Panc1 (cell line): ENCODE measurements at regions not wholly inside any gene's neighbourhood (a gene's known extent, or its start where the extent isn't known, plus 50 kb on each side); places are given as distances from the start of the nearest gene placed in this dataset.
"Not testable (repeated sequence)": the region's sequence is repeated elsewhere in the genome, so short reads cannot be mapped to it uniquely, and the experiment has no call there.

Experiments
- ATAC-seq: fragments of 200-7000 bp; cut with Tn5 transposase; 2 replicates; pipeline ENCODE4 v1.9.1; 2020; ENCODE audit warnings: mild to moderate bottlenecking, moderate library complexity
- BruUV-seq: library from RNA; stranded (reverse); fragments of 400-500 nt; replicated peaks from 2 replicates; lab custom pipeline; 2021; lab: Mats Ljungman, UMichigan
- CTCF ChIA-PET: fragments of 300-600 bp; sonication (Branson Sonifier 250); formaldehyde crosslinking; loops from one replicate; lab custom pipeline; 2022; ENCODE audit warnings: antibody characterized with exemption; lab: Charles Lee
- POLR2A ChIA-PET: fragments of 300-600 bp; sonication (Branson Sonifier 250); formaldehyde crosslinking; loops from one replicate; lab custom pipeline; 2022; ENCODE audit warnings: antibody characterized with exemption; lab: Charles Lee
- DNase-seq: peaks from one replicate; pipeline ENCODE4 v3.0.0-alpha.2; 2010; ENCODE audit warnings: low read depth, low spot score
- H3K27ac ChIP-seq: 2 replicates; pipeline ENCODE4 v1.5.1; 2011; ENCODE audit warnings: mild to moderate bottlenecking, low read length, inconsistent platforms
- H3K27me3 ChIP-seq: fragments of 200-500 bp; sonication (Bioruptor generic); 2 replicates; pipeline ENCODE4 v1.6.0; 2014; ENCODE audit warnings: low read length, inconsistent platforms; ENCODE audit not compliant: control insufficient read depth, insufficient read depth
- H3K36me3 ChIP-seq: fragments of 200-500 bp; sonication (Bioruptor generic); 2 replicates; pipeline ENCODE4 v1.5.1; 2014; ENCODE audit warnings: inconsistent platforms, mild to moderate bottlenecking, low read length, moderate library complexity; ENCODE audit not compliant: control insufficient read depth, insufficient read depth
- H3K4me1 ChIP-seq: 2 replicates; pipeline ENCODE4 v1.5.1; 2011; ENCODE audit warnings: inconsistent platforms, mild to moderate bottlenecking, low read length, moderate library complexity; ENCODE audit not compliant: control insufficient read depth, insufficient read depth
- H3K4me3 ChIP-seq, 2 experiments: 2 replicates each; pipeline ENCODE4 v1.5.1; 2011 to 2012; ENCODE audit warnings: low read depth in 2 of 2, low read length in 2 of 2, mild to moderate bottlenecking in 2 of 2, inconsistent platforms in 1 of 2, moderate library complexity in 1 of 2
- H3K9me3 ChIP-seq: fragments of 200-500 bp; sonication (Bioruptor generic); 2 replicates; pipeline ENCODE4 v1.5.1; 2014; ENCODE audit warnings: low read depth, mild to moderate bottlenecking, inconsistent platforms, low read length, moderate library complexity; ENCODE audit not compliant: control insufficient read depth, insufficient read depth
- CTCF ChIP-seq: fragments of 450-650 bp; IDR thresholded peaks from 2 replicates; pipeline ENCODE4 v1.5.1; 2017; ENCODE audit warnings: mild to moderate bottlenecking
- POLR2AphosphoS5 ChIP-seq: IDR thresholded peaks from 2 replicates; pipeline ENCODE4 v1.6.1; 2012; ENCODE audit warnings: mild to moderate bottlenecking, low read depth, low read length, moderate library complexity
- REST ChIP-seq, 2 experiments: IDR thresholded peaks; 2 replicates each; pipeline ENCODE4 v1.6.1; 2011 to 2012; ENCODE audit warnings: low read depth in 2 of 2, control low read depth in 1 of 2, low read length in 1 of 2, mild to moderate bottlenecking in 1 of 2, moderate library complexity in 1 of 2; ENCODE audit not compliant: insufficient read depth in 1 of 2
- SIN3A ChIP-seq: IDR thresholded peaks from 2 replicates; pipeline ENCODE4 v1.6.1; 2012; ENCODE audit warnings: low read depth, mild to moderate bottlenecking, low read length, moderate library complexity, borderline replicate concordance; ENCODE audit not compliant: insufficient read depth
- TCF7L2 ChIP-seq: IDR thresholded peaks from 2 replicates; pipeline ENCODE4 v1.6.1; 2011; ENCODE audit warnings: mild to moderate bottlenecking, low read depth, low read length, inconsistent platforms
- in situ Hi-C: cut with HindIII; loops from 2 replicates; pipeline ENCODE4 v1.10.0; 2016; ENCODE audit warnings: low sequenced_read_pairs, low pct_unique_long_range_greater_than_20kb
- intact Hi-C: fragments of 100-400 bp; cut with micrococcal nuclease; formaldehyde crosslinking; loops from one replicate; pipeline ENCODE4 v1.10.0; 2022; ENCODE audit not compliant: unreplicated experiment

GRCh38 chr2:223297788-223298187, 245.8 kb downstream of the KCNE4 start:
- H3K9me3 ChIP-seq, result no peaks in the 10 kb centered on the region
- POLR2A ChIA-PET, result no interaction called here
- H3K36me3 ChIP-seq, result no peaks in the 10 kb centered on the region
- H3K4me1 ChIP-seq, result no peaks in the 10 kb centered on the region
- DNase-seq, result no peak
- no peak overlapping the region for H3K27ac ChIP-seq
- CTCF ChIA-PET, result no interaction called here
- TF ChIP-seq SIN3A, result no peak
- no peak for TF ChIP-seq POLR2AphosphoS5
- TF ChIP-seq REST (IDR thresholded peaks at IDR 0.05; ENCODE audit: insufficient read depth in 1 of 2, low read depth in 2 of 2, low read length in 1 of 2), result no peak
- TF ChIP-seq TCF7L2, result no peak
- TF ChIP-seq CTCF, result no peak
- no TSS peak for BruUV-seq
- in situ Hi-C loops, result no loop called here
- intact Hi-C loops, result no loop called here
- no peak for ATAC-seq
- no peak overlapping the region for H3K4me3 ChIP-seq
- no peaks in the 10 kb centered on the region for H3K27me3 ChIP-seq

GRCh38 chr2:223298329-223298728, 246.3 kb downstream of the KCNE4 start:
- in situ Hi-C loops, H3K27ac ChIP-seq, H3K4me3 ChIP-seq, intact Hi-C loops, BruUV-seq, CTCF ChIA-PET, POLR2A ChIA-PET, H3K36me3 ChIP-seq, H3K4me1 ChIP-seq, ATAC-seq, H3K9me3 ChIP-seq, H3K27me3 ChIP-seq, DNase-seq: not testable (repeated sequence)

GRCh38 chr2:223300326-223300725, 248.3 kb downstream of the KCNE4 start:
- DNase-seq (no peak), ATAC-seq (no peak)
- no TSS peak for BruUV-seq
- Histone ChIP-seq H3K9me3 (no peaks in the 10 kb centered on the region), H3K4me1 (no peaks in the 10 kb centered on the region), H3K36me3 (no peaks in the 10 kb centered on the region), H3K4me3 (no peak overlapping the region), H3K27me3 (no peaks in the 10 kb centered on the region), H3K27ac (no peak overlapping the region)
- CTCF ChIA-PET, result no interaction called here
- intact Hi-C loops, result no loop called here
- TF ChIP-seq POLR2AphosphoS5 (no peak), CTCF (no peak), REST (IDR thresholded peaks at IDR 0.05; ENCODE audit: insufficient read depth in 1 of 2, low read depth in 2 of 2, low read length in 1 of 2) (no peak), SIN3A (no peak), TCF7L2 (no peak)
- in situ Hi-C loops, result no loop called here
- POLR2A ChIA-PET, result no interaction called here
